ENCODE measurements at regions not wholly inside any gene's neighbourhood (a gene's known extent, or its start where the extent isn't known, plus 50 kb on each side); places are given as distances from the start of the nearest gene placed in this dataset.

GRCh38 chr2:198214114-198214596, 409.8 kb downstream of the PLCL1 start:
- TF ChIP-seq, protein P1, sequence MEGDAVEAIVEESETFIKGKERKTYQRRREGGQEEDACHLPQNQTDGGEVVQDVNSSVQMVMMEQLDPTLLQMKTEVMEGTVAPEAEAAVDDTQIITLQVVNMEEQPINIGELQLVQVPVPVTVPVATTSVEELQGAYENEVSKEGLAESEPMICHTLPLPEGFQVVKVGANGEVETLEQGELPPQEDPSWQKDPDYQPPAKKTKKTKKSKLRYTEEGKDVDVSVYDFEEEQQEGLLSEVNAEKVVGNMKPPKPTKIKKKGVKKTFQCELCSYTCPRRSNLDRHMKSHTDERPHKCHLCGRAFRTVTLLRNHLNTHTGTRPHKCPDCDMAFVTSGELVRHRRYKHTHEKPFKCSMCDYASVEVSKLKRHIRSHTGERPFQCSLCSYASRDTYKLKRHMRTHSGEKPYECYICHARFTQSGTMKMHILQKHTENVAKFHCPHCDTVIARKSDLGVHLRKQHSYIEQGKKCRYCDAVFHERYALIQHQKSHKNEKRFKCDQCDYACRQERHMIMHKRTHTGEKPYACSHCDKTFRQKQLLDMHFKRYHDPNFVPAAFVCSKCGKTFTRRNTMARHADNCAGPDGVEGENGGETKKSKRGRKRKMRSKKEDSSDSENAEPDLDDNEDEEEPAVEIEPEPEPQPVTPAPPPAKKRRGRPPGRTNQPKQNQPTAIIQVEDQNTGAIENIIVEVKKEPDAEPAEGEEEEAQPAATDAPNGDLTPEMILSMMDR (conservative IDR thresholded peaks at IDR 0.05; ENCODE audit: low read depth, low read length), result no peak
- no peak for TF ChIP-seq EZH2 (IDR thresholded peaks at IDR 0.05; ENCODE audit: borderline replicate concordance, low read depth, low read length, poor library complexity, severe bottlenecking)

Data from A673 (cell line).